Middle frontal gyrus (tissue), 1 donor: ENCODE measurements at regions not wholly inside any gene's neighbourhood (a gene's known extent, or its start where the extent isn't known, plus 50 kb on each side); places are given as distances from the start of the nearest gene placed in this dataset.
"Not testable (repeated sequence)": the region's sequence is repeated elsewhere in the genome, so short reads cannot be mapped to it uniquely, and the experiment has no call there.

ENCODE experiments used
- DNase-seq: peaks from one replicate; pipeline ENCODE4 v3.0.0-alpha.2; 2015; ENCODE audit warnings: low spot score; ENCODE audit errors: extremely low spot score

- no peak for DNase-seq
Observed at GRCh38 chr17:22304667-22305303, 612.5 kb downstream of the KCNJ18 start.

DNA sequence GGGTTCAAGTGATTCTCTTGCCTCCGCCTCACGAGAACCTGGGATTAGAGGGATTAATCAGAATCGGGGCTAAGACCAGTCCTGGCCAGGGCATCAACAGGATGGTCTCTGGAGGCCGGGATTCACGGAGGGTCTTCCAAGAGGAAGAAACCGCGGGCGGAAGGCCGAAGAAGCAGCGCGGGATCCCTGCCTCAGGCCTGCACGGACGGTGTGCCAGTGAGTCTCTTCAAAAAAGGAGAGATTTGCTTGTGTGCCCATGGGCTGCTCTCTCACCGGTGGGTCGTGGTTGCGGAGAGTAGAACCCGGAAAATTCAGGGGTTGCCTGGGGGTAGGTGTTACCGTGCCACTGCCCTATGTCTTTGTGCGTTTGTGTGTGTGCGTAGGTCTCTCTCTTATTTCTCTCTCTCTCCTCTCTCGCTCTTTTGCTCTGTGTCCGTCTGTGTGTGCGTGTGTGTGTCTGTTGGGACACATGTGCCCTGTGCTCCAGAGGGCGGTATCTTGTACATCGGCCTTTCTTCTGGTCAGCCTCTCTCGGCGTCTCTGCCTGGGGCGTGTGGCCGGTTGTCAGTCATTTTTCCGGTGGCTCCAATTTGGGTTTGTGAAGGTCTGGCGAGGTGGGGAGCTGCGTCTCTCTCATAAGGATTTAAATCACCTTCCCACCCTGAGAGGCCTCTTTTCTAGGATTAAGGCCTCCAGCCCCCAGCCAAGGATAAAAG, 613.2 kb downstream of the KCNJ18 start:
- no peak for DNase-seq

GRCh38 chr17:22310292-22310691, 618.0 kb downstream of the KCNJ18 start:
- not testable (repeated sequence) for DNase-seq

DNA sequence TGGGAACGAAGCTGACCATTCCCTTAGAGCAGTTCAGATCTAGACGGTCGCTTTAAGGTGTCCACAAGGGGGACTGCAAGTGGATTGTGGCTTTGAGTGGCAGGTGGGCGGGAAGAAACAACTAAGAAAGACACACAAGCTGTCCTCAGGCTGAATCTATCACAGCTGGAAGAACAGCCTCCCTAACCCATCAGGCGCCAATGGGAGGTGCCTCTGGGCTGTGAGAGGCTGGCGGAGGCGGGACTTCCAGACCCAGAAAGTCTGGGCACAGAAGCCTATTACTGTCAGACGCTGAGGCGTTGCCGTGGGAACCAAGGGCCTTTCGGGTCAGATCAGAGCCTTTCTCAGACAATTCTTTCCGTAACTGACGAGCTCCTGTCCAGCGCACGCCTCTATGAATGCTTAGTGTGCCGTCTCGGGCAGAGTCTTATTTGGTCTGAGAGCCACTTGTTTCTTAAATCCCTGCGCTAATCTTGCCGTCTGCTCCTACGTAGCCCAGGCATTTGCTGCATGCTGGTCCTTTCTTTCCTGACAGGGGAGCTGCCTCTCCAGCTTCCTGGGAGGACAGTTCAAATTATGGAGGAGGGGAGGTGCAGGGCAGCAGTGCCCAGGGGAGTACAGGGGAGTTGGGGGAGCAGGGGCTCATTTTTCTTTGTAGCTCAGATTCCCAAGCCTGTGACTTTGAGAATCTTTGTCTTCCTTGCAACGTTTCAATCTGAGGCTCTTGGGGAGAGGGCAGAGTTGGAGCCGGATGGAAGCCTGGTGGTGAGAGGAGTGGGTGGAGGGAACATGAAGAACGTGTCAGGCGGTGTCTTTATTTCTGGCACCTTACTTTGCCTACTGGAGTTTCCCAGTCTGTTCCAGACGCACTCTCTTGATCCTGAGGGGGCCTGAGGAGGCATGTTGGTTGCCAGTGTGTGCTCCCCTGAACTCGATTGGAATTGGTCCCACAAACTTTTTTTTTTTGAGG, 618.7 kb downstream of the KCNJ18 start:
- peak; percentile 13 for DNase-seq

DNA sequence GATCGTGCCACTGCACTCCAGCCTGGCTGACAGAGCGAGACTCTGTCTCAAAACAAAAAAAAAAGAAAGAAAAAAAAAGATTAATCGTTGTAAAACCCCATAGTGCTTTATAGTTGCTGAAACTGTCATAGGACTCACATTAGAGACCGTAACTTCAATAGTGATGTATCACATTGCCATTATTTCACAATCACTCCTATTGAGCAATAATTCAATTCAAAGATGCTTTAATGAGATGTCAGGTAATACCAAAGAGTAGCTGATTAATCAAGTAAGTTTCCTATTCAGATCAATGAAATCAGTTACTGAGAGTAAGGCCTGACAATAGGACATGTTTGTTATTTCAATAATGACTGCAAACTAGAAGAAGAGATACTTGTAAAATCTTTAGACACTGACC, 628.7 kb downstream of the KCNJ18 start:
- DNase-seq, result not testable (repeated sequence)

- DNase-seq, result not testable (repeated sequence)
Observed at GRCh38 chr17:22322893-22323550, 630.7 kb downstream of the KCNJ18 start.

- no peak for DNase-seq
Observed at GRCh38 chr17:22337467-22337866, 645.1 kb downstream of the KCNJ18 start.

- DNase-seq, result not testable (repeated sequence)
Observed at GRCh38 chr17:22356603-22357002, 664.3 kb downstream of the KCNJ18 start.

- not testable (repeated sequence) for DNase-seq
Observed at GRCh38 chr17:22370988-22371387, 678.7 kb downstream of the KCNJ18 start.

GRCh38 chr17:22373911-22374310, 681.6 kb downstream of the KCNJ18 start:
- DNase-seq, result no peak

- no peak for DNase-seq
Observed at GRCh38 chr17:22374741-22375140, 682.4 kb downstream of the KCNJ18 start.

DNA sequence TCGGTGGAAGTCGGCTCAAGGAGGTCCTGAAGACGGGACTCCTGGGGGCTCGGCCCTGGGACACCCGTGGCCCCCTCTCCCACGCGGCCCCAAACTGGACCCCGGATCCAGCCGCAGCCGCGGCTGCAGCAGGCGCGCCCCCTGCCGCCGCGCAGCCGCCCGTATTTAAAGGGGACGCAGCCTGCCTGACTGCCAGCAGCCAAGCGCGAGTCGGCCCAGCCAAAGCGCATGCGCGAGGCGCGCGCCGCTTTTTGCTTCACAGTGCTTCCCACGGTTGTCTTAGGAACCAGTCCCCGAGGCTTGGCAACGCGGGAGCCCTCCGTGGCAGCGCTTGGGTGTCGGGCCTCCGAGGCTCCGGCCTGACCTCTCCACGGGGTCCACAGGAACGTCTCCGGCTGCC, 684.4 kb downstream of the KCNJ18 start:
- not testable (repeated sequence) for DNase-seq

DNA sequence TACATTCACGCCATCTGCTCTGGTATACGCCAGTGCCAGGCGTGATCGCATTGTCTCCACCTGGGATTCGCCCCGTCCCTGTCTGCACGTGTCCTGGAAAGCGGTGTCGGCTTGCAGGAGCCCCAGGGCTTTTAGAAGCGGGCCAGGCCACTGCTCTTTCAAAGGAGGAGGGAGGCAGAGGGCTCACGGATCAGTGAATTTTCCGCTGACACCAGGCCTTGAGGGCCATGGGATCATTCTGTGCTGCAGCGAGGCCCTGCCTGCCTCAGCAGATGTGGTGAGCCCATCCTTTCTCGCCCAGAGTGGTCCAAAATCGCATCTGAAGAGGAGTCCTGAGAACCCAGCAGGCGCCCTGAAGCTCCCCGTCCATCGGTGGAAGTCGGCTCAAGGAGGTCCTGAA, 686.4 kb downstream of the KCNJ18 start:
- not testable (repeated sequence) for DNase-seq

DNA sequence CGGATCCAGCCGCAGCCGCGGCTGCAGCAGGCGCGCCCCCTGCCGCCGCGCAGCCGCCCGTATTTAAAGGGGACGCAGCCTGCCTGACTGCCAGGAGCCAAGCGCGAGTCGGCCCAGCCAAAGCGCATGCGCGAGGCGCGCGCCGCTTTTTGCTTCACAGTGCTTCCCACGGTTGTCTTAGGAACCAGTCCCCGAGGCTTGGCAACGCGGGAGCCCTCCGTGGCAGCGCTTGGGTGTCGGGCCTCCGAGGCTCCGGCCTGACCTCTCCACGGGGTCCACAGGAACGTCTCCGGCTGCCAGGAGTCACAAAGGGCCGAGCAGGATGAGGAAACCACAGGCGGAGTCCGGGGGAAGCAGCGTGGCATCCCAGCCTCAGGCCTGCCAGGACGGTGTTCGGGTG, 689.3 kb downstream of the KCNJ18 start:
- DNase-seq, result not testable (repeated sequence)

DNA sequence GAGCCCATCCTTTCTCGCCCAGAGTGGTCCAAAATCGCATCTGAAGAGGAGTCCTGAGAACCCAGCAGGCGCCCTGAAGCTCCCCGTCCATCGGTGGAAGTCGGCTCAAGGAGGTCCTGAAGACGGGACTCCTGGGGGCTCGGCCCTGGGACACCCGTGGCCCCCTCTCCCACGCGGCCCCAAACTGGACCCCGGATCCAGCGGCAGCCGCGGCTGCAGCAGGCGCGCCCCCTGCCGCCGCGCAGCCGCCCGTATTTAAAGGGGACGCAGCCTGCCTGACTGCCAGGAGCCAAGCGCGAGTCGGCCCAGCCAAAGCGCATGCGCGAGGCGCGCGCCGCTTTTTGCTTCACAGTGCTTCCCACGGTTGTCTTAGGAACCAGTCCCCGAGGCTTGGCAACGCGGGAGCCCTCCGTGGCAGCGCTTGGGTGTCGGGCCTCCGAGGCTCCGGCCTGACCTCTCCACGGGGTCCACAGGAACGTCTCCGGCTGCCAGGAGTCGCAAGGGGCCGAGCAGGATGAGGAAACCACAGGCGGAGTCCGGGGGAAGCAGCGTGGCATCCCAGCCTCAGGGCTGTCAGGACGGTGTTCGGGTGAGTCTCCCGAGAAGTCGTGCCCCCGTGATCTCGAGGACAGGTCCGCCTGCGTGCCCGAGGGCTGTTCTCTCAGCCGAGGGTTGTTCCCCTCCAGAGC, 691.6 kb downstream of the KCNJ18 start:
- DNase-seq, result not testable (repeated sequence)

- not testable (repeated sequence) for DNase-seq
Observed at GRCh38 chr17:22384461-22384800, 692.1 kb downstream of the KCNJ18 start.

GRCh38 chr17:22398446-22398845, 706.1 kb downstream of the KCNJ18 start:
- DNase-seq, result not testable (repeated sequence)

- not testable (repeated sequence) for DNase-seq
Observed at GRCh38 chr17:22399037-22399436, 706.7 kb downstream of the KCNJ18 start.

DNA sequence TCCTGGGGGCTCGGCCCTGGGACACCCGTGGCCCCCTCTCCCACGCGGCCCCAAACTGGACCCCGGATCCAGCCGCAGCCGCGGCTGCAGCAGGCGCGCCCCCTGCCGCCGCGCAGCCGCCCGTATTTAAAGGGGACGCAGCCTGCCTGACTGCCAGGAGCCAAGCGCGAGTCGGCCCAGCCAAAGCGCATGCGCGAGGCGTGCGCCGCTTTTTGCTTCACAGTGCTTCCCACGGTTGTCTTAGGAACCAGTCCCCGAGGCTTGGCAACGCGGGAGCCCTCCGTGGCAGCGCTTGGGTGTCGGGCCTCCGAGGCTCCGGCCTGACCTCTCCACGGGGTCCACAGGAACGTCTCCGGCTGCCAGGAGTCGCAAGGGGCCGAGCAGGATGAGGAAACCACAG, 712.8 kb downstream of the KCNJ18 start:
- DNase-seq, result not testable (repeated sequence)

- DNase-seq, result no peak
Observed at GRCh38 chr17:22409160-22409751, 716.9 kb downstream of the KCNJ18 start.
